ENCODE measurements at regions not wholly inside any gene's neighbourhood (a gene's known extent, or its start where the extent isn't known, plus 50 kb on each side); places are given as distances from the start of the nearest gene placed in this dataset.

DNA sequence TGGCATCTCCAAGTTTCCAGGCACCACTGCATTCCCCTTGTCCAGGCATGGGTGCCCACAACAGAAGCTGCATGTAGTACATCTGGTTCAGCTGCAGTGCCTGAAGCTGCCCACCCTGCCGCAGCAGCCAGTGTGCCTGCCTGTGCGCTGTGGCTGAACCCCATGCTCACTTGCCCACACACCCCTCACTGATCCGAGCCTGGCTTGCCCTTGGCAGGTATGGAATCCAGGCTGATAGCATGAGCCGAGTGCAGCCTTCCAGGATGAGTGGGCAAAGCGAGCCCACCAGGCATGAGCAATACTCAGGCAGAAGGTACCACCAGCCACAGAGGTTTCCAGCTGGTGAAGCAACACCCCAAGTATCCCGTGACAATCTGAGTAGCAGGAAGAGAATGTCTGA, 280.3 kb upstream of the KLF12 start:
- H3K27ac ChIP-seq = no peak overlapping the region
- H3K9ac ChIP-seq = no peak overlapping the region
- H2AFZ ChIP-seq (replicated peaks) = no peak overlapping the region
- no peaks in the 10 kb centered on the region for H3K27me3 ChIP-seq
- H3K79me2 ChIP-seq (ENCODE audit: low read depth) = no peaks in the 10 kb centered on the region
- H4K20me1 ChIP-seq (ENCODE audit: low read depth) = no peaks in the 10 kb centered on the region
- Mint-ChIP-seq H3K27me3 (ENCODE audit: insufficient read depth, low read depth) (no peaks in the 10 kb centered on the region), H3K27ac (no peak overlapping the region), H3K4me1 (no peaks in the 10 kb centered on the region), H3K36me3 (no peaks in the 10 kb centered on the region), H3K4me3 (no peak overlapping the region), H3K9me3 (peaks cover 4% of the 10 kb centered on the region)
- H3K9me3 ChIP-seq (ENCODE audit: low read depth) = no peaks in the 10 kb centered on the region
- no peak overlapping the region for H3K4me3 ChIP-seq
- no peak for DNase-seq (ENCODE audit: low spot score)
- H3F3A ChIP-seq (ENCODE audit: low read depth) = no peaks in the 10 kb centered on the region
- no peaks in the 10 kb centered on the region for H3K4me1 ChIP-seq
- TF ChIP-seq EZH2phosphoT487 (IDR thresholded peaks at IDR 0.05) (no peak), EZH2 (IDR thresholded peaks at IDR 0.05) (no peak)
- TF ChIP-seq, protein P1, sequence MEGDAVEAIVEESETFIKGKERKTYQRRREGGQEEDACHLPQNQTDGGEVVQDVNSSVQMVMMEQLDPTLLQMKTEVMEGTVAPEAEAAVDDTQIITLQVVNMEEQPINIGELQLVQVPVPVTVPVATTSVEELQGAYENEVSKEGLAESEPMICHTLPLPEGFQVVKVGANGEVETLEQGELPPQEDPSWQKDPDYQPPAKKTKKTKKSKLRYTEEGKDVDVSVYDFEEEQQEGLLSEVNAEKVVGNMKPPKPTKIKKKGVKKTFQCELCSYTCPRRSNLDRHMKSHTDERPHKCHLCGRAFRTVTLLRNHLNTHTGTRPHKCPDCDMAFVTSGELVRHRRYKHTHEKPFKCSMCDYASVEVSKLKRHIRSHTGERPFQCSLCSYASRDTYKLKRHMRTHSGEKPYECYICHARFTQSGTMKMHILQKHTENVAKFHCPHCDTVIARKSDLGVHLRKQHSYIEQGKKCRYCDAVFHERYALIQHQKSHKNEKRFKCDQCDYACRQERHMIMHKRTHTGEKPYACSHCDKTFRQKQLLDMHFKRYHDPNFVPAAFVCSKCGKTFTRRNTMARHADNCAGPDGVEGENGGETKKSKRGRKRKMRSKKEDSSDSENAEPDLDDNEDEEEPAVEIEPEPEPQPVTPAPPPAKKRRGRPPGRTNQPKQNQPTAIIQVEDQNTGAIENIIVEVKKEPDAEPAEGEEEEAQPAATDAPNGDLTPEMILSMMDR (IDR thresholded peaks at IDR 0.05) = no peak
- H3K4me2 ChIP-seq = no peak overlapping the region
- no peaks in the 10 kb centered on the region for H3K36me3 ChIP-seq

DNA sequence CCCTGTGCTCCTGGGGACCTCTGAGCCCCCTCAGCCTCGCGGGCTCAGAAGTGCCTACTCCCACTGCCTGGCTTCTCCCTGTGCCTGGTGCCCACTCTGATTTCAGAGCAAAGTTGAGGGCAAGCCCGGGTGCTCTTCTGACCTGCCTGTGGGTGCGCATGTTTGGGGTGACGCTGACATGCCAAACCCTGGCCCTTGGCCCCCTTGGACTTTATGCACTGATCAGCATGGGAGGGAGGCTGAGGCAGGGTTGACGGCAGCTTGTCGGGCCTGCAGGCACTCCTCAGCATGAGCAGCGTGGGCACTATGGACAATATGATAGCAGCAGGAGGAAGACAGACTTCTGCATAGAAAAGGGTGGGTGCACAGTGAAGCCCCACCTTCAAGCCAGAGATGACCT, 279.3 kb upstream of the KLF12 start:
- H3K9me3 Mint-ChIP-seq = peaks cover 4% of the 10 kb centered on the region
- Histone ChIP-seq H3K4me3 (no peak overlapping the region), H2AFZ (replicated peaks) (no peak overlapping the region), H3K36me3 (no peaks in the 10 kb centered on the region), H4K20me1 (ENCODE audit: low read depth) (no peaks in the 10 kb centered on the region), H3K9me3 (ENCODE audit: low read depth) (no peaks in the 10 kb centered on the region), H3K4me2 (no peak overlapping the region), H3K79me2 (ENCODE audit: low read depth) (no peaks in the 10 kb centered on the region), H3K27me3 (no peaks in the 10 kb centered on the region), H3F3A (ENCODE audit: low read depth) (no peaks in the 10 kb centered on the region), H3K4me1 (no peaks in the 10 kb centered on the region), H3K27ac (no peak overlapping the region), H3K9ac (no peak overlapping the region)
- no peak for TF ChIP-seq EZH2phosphoT487 (IDR thresholded peaks at IDR 0.05)
- no peak overlapping the region for H3K4me3 Mint-ChIP-seq
- H3K36me3 Mint-ChIP-seq = no peaks in the 10 kb centered on the region
- no peaks in the 10 kb centered on the region for H3K27me3 Mint-ChIP-seq (ENCODE audit: insufficient read depth, low read depth)
- DNase-seq (ENCODE audit: low spot score) = no peak
- no peak overlapping the region for H3K27ac Mint-ChIP-seq
- H3K4me1 Mint-ChIP-seq = no peaks in the 10 kb centered on the region

DNA sequence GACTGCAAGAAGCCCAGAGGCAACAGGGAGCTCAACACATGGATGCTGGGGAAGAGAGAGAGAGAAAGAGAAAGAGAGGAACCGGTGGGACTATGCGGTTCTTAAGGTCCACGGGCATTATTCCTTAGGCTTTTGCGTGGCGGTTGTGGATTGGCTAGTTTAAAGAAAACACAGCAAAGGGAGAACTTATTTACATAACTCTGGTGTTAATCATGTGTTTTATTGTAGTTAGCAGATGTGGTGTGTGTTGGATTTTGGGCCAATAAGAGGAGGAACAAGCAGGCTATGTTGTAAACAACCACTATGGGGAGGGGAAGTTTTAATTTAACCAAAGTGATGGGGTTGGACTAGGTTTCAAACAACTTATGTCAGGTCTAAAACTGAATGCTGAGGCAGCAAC, 275.3 kb upstream of the KLF12 start:
- TF ChIP-seq EZH2 (IDR thresholded peaks at IDR 0.05) = no peak
- TF ChIP-seq, protein P1 (IDR thresholded peaks at IDR 0.05) = no peak
- TF ChIP-seq EZH2phosphoT487 (IDR thresholded peaks at IDR 0.05) = no peak
- H4K20me1 ChIP-seq (ENCODE audit: low read depth) = no peaks in the 10 kb centered on the region
- Mint-ChIP-seq H3K9me3 (peaks cover 5% of the 10 kb centered on the region), H3K27ac (no peak overlapping the region), H3K4me1 (no peaks in the 10 kb centered on the region), H3K27me3 (ENCODE audit: insufficient read depth, low read depth) (no peaks in the 10 kb centered on the region), H3K4me3 (no peak overlapping the region), H3K36me3 (no peaks in the 10 kb centered on the region)
- no peak overlapping the region for H3K27ac ChIP-seq
- no peak overlapping the region for H3K4me2 ChIP-seq
- no peak for DNase-seq (ENCODE audit: low spot score)
- no peaks in the 10 kb centered on the region for H3K27me3 ChIP-seq
- H3K4me1 ChIP-seq = no peaks in the 10 kb centered on the region
- no peak overlapping the region for H3K9ac ChIP-seq
- H3K9me3 ChIP-seq (ENCODE audit: low read depth) = no peaks in the 10 kb centered on the region
- no peaks in the 10 kb centered on the region for H3K79me2 ChIP-seq (ENCODE audit: low read depth)
- no peak overlapping the region for H2AFZ ChIP-seq (replicated peaks)
- H3K4me3 ChIP-seq = no peak overlapping the region
- no peaks in the 10 kb centered on the region for H3K36me3 ChIP-seq
- no peaks in the 10 kb centered on the region for H3F3A ChIP-seq (ENCODE audit: low read depth)

DNA sequence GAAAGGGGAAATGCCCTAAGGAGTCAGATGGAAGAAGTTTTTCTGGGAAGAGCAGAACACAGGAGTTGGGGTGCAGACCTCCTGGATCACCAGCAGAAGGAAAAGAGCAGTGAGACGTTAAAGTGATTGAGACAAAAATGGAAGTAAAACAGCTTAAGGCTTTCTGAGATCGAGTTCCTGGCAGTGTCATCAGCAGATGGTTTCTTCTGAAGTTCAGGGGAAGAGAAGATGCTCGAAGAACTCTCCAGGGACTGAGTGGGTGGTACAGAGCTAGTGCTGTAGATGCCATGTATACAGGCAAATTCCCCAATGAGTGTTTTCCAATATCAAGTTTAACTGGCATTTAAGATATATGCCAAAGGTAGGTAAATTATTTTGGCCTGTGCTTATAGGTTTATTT, 272.2 kb upstream of the KLF12 start:
- H3K27ac Mint-ChIP-seq = no peak overlapping the region
- H3K4me2 ChIP-seq = no peak overlapping the region
- TF ChIP-seq EZH2phosphoT487 (IDR thresholded peaks at IDR 0.05) (no peak), EZH2 (IDR thresholded peaks at IDR 0.05) (no peak)
- TF ChIP-seq, protein P1 (IDR thresholded peaks at IDR 0.05) = no peak

More for the DNA sequence above, 272.2 kb upstream of the KLF12 start:
- Histone ChIP-seq H3K9me3 (ENCODE audit: low read depth) (no peaks in the 10 kb centered on the region), H2AFZ (replicated peaks) (no peak overlapping the region), H3K4me3 (no peak overlapping the region), H3K9ac (no peak overlapping the region), H3K27ac (no peak overlapping the region), H3K27me3 (no peaks in the 10 kb centered on the region), H3K36me3 (no peaks in the 10 kb centered on the region), H3K4me1 (no peaks in the 10 kb centered on the region), H3K79me2 (ENCODE audit: low read depth) (no peaks in the 10 kb centered on the region), H4K20me1 (ENCODE audit: low read depth) (no peaks in the 10 kb centered on the region), H3F3A (ENCODE audit: low read depth) (no peaks in the 10 kb centered on the region)
- Mint-ChIP-seq H3K36me3 (no peaks in the 10 kb centered on the region), H3K27me3 (ENCODE audit: insufficient read depth, low read depth) (no peaks in the 10 kb centered on the region), H3K4me3 (no peak overlapping the region), H3K4me1 (no peaks in the 10 kb centered on the region), H3K9me3 (peaks cover 5% of the 10 kb centered on the region)
- no peak for DNase-seq (ENCODE audit: low spot score)

Measured in neural progenitor cell (in vitro differentiated cells).